ENCODE measurements at regions not wholly inside any gene's neighbourhood (a gene's known extent, or its start where the extent isn't known, plus 50 kb on each side); places are given as distances from the start of the nearest gene placed in this dataset.
A peak's percentile ranks its signal among the peaks of the same experiment; 100 is the strongest.
"Not testable (repeated sequence)": the region's sequence is repeated elsewhere in the genome, so short reads cannot be mapped to it uniquely, and the experiment has no call there.

GRCh38 chrX:115912372-115912897 is 258.1 kb upstream of the AGTR2 start:
- Mint-ChIP-seq H3K4me1 (peaks cover 10% of the 10 kb centered on the region), H3K36me3 (ENCODE audit: low read depth) (peaks cover 28% of the 10 kb centered on the region), H3K27me3 (ENCODE audit: insufficient read depth) (no peaks in the 10 kb centered on the region), H3K4me3 (no peak overlapping the region), H3K27ac (no peak overlapping the region), H3K9me3 (peaks cover 36% of the 10 kb centered on the region)
- H3K9ac ChIP-seq (ENCODE audit: extremely low read depth, low read length, poor library complexity, severe bottlenecking), result no peak overlapping the region
- no peaks in the 10 kb centered on the region for H3K36me3 ChIP-seq (ENCODE audit: control insufficient read depth, insufficient read depth, low read length)
- 98% methylated on average over 2 of the region's 2 CpGs; no CpG with 5 or more reads in 1 of the 2 experiments for WGBS, 2 experiments (ENCODE audit: insufficient coverage in 1 of 2, insufficient read length in 1 of 2)
- no peaks in the 10 kb centered on the region for H3K27me3 ChIP-seq (ENCODE audit: control insufficient read depth, insufficient read depth, low read length, poor library complexity, severe bottlenecking)
- no peak for DNase-seq
- no peak overlapping the region for H3K27ac ChIP-seq (ENCODE audit: low read depth, low read length)
- no peaks in the 10 kb centered on the region for H3K4me1 ChIP-seq (ENCODE audit: control insufficient read depth, insufficient read depth, low read length)
- peaks cover 17% of the 10 kb centered on the region for H3K9me3 ChIP-seq (ENCODE audit: control insufficient read depth, low read length)
- TF ChIP-seq CTCF (conservative IDR thresholded peaks at IDR 0.05), result peak; percentile 72
- H3K4me3 ChIP-seq (ENCODE audit: low read length), result no peak overlapping the region

GRCh38 chrX:115913575-115913974 is 257.0 kb upstream of the AGTR2 start:
- no peak overlapping the region for H3K27ac ChIP-seq (ENCODE audit: low read depth, low read length)
- H3K9me3 Mint-ChIP-seq, result peaks cover 36% of the 10 kb centered on the region
- no peaks in the 10 kb centered on the region for H3K27me3 ChIP-seq (ENCODE audit: control insufficient read depth, insufficient read depth, low read length, poor library complexity, severe bottlenecking)
- no peaks in the 10 kb centered on the region for H3K36me3 ChIP-seq (ENCODE audit: control insufficient read depth, insufficient read depth, low read length)
- no peak overlapping the region for H3K27ac Mint-ChIP-seq
- H3K36me3 Mint-ChIP-seq (ENCODE audit: low read depth), result peaks cover 28% of the 10 kb centered on the region
- no peak for DNase-seq
- no peak overlapping the region for H3K9ac ChIP-seq (ENCODE audit: extremely low read depth, low read length, poor library complexity, severe bottlenecking)
- H3K4me1 Mint-ChIP-seq, result peaks cover 10% of the 10 kb centered on the region
- no peaks in the 10 kb centered on the region for H3K27me3 Mint-ChIP-seq (ENCODE audit: insufficient read depth)
- no peak overlapping the region for H3K4me3 Mint-ChIP-seq
- no peak overlapping the region for H3K4me3 ChIP-seq (ENCODE audit: low read length)
- peaks cover 17% of the 10 kb centered on the region for H3K9me3 ChIP-seq (ENCODE audit: control insufficient read depth, low read length)
- no peaks in the 10 kb centered on the region for H3K4me1 ChIP-seq (ENCODE audit: control insufficient read depth, insufficient read depth, low read length)
- TF ChIP-seq CTCF (conservative IDR thresholded peaks at IDR 0.05), result no peak

GRCh38 chrX:115915625-115916024 is 254.9 kb upstream of the AGTR2 start:
- not testable (repeated sequence) for H3K27ac ChIP-seq (ENCODE audit: low read depth, low read length); H3K36me3 ChIP-seq (ENCODE audit: control insufficient read depth, insufficient read depth, low read length); H3K4me1 Mint-ChIP-seq; H3K4me3 Mint-ChIP-seq; H3K27ac Mint-ChIP-seq; H3K4me1 ChIP-seq (ENCODE audit: control insufficient read depth, insufficient read depth, low read length); H3K4me3 ChIP-seq (ENCODE audit: low read length); H3K27me3 Mint-ChIP-seq (ENCODE audit: insufficient read depth); H3K9ac ChIP-seq (ENCODE audit: extremely low read depth, low read length, poor library complexity, severe bottlenecking); H3K27me3 ChIP-seq (ENCODE audit: control insufficient read depth, insufficient read depth, low read length, poor library complexity, severe bottlenecking); DNase-seq; H3K9me3 ChIP-seq (ENCODE audit: control insufficient read depth, low read length)
- H3K9me3 Mint-ChIP-seq, result peaks cover 34% of the 10 kb centered on the region
- H3K36me3 Mint-ChIP-seq (ENCODE audit: low read depth), result peaks cover 36% of the 10 kb centered on the region
- WGBS, 2 experiments (ENCODE audit: insufficient coverage in 1 of 2, insufficient read length in 1 of 2), result no CpG with 5 or more reads among the region's 3 CpGs

DNA sequence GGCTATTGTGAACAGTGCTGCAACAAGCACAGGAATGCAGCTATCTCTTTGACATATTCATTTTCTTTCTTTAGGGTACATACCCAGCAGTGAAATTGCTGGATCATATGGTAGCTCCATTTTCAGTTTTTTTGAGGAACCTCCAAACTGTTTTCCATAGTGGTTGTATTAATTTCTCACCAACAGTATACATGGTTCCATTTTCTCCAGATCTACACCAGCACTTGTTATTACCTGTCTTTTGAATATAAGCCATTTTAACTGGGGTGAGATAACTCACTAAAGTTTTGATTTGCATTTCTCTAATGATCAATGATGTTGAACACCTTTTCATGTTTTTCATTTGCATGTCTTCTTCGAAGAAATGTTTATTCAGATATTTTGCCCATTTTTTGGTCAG is 241.1 kb upstream of the AGTR2 start:
- H3K4me3 ChIP-seq (ENCODE audit: low read length), result no peak overlapping the region
- DNase-seq, result no peak
- Mint-ChIP-seq H3K36me3 (ENCODE audit: low read depth) (peaks cover 69% of the 10 kb centered on the region), H3K27me3 (ENCODE audit: insufficient read depth) (no peaks in the 10 kb centered on the region), H3K4me3 (no peak overlapping the region), H3K9me3 (peaks cover 75% of the 10 kb centered on the region), H3K27ac (no peak overlapping the region), H3K4me1 (no peaks in the 10 kb centered on the region)
- H3K36me3 ChIP-seq (ENCODE audit: control insufficient read depth, insufficient read depth, low read length), result no peaks in the 10 kb centered on the region
- TF ChIP-seq CTCF (conservative IDR thresholded peaks at IDR 0.05), result no peak
- no peaks in the 10 kb centered on the region for H3K27me3 ChIP-seq (ENCODE audit: control insufficient read depth, insufficient read depth, low read length, poor library complexity, severe bottlenecking)
- no peak overlapping the region for H3K27ac ChIP-seq (ENCODE audit: low read depth, low read length)
- H3K9ac ChIP-seq (ENCODE audit: extremely low read depth, low read length, poor library complexity, severe bottlenecking), result no peak overlapping the region
- H3K4me1 ChIP-seq (ENCODE audit: control insufficient read depth, insufficient read depth, low read length), result no peaks in the 10 kb centered on the region
- WGBS, 2 experiments (ENCODE audit: insufficient coverage in 1 of 2, insufficient read length in 1 of 2), result 89% methylated on average over 1 of the region's 1 CpG; no CpG with 5 or more reads in 1 of the 2 experiments
- peaks cover 27% of the 10 kb centered on the region for H3K9me3 ChIP-seq (ENCODE audit: control insufficient read depth, low read length)

Measured in endodermal cell (in vitro differentiated cells).